ENCODE measurements at regions not wholly inside any gene's neighbourhood (a gene's known extent, or its start where the extent isn't known, plus 50 kb on each side); places are given as distances from the start of the nearest gene placed in this dataset.
"Not testable (repeated sequence)": the region's sequence is repeated elsewhere in the genome, so short reads cannot be mapped to it uniquely, and the experiment has no call there.

DNA sequence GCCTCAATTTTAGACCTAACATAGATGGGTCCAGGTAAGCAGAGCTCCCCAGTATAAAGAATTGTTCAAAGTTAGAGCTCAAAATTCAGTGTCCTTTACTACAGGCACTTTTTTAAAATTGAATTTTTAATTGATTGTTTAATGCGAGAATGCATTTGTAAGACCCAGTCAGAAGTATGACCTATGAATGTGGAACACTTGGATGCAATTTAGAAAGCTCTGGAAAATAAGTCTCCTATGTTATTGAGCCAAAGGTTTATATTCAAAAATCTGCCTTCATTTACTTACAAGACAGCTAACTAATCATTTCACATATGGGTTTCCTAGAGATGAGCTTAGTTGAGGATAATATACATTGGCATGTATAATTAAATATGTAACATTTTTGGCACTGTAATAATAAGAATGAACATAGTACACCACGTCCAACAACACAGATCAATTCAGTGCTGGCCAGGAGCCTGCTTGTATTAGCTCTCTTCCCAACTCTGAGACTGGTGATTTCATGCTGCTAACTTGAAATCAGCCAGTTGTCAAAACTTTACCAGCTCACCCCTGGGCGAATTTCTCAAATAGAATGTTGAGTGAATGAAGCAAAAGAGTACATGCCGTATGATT is 197.2 kb upstream of the NPY2R start:
- ATAC-seq: no peak
- DNase-seq: no peak
- intact Hi-C loops (cut with DNase I, micrococcal nuclease): no loop called here

GRCh38 chr4:155012469-155012868 is 196.0 kb upstream of the NPY2R start:
- intact Hi-C loops (cut with DNase I, micrococcal nuclease): no loop called here
- DNase-seq (no peak), ATAC-seq (no peak)

- intact Hi-C loops (cut with DNase I, micrococcal nuclease): no loop called here
- DNase-seq: no peak
- no peak for ATAC-seq
Observed at GRCh38 chr4:155017426-155017825, 191.0 kb upstream of the NPY2R start.

DNA sequence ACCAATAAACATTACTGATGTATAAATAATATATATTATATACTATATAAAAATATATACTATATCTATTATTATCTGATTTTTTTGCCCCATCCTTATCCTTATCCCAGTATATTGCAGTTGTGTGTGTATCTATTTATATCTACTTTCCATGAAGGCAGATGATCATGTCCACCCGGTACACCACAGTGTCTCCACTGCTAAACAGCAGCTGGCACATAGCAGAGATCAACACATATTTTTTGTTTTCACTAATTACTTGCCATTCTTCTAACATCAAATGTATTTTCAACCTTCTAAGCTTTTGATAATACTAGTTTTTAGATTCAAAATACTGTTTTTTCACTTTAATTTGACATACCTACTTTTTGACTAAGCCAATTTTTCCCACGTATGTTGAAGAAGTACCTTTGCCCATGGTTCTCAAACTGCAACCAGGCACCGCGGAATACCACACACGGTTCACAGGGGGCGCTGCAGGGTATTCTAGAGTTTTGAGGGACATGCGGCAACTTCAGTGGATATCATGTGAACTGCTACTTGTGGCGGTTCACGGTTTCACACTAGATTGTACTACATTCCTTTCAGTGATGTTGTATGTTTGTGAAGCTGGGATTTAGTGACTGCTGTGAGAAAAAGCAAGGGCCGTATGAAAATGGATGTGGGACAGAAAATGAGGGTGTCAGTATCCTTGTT is 182.5 kb upstream of the NPY2R start:
- intact Hi-C loops (cut with DNase I, micrococcal nuclease): no loop called here
- peak; percentile 29 to 75 for DNase-seq
- ATAC-seq: peak; percentile 89

GRCh38 chr4:155026715-155027114 is 181.7 kb upstream of the NPY2R start:
- DNase-seq (no peak), ATAC-seq (no peak)
- intact Hi-C loops (cut with DNase I, micrococcal nuclease): no loop called here

DNA sequence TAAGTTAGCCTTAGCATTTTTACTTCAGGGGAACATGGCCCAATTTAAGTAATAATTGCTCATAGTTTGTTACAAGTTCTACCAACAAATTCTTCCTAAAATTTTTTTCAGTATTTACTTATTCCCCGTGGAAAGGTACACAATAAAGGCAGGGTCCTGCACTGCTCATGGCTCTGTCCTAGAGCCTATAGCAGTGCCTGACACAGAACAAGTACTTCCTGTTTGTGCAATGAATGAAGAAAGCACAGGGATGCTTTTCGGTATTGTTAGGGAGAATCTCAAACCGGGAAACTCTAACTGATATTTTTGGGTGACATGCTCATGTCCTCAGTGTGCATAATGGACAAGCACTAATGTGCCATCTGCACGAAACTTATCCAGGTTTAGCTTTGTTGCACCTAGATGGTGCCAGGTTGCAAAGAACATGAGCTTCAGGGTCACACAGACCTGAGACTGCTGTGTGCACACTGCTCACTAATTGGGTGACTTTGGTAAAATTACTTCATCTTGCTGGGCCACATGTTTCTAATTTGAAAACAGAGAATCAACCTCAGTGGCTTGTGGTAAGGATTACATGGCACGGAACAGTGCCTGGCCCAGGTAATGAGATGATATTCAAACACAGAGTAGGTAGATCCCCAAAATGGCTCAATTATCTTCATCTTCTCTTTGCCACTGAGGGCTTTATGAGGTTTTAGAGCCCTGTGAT is 175.8 kb upstream of the NPY2R start:
- intact Hi-C loops (cut with DNase I, micrococcal nuclease): no loop called here
- DNase-seq (no peak), ATAC-seq (no peak)

DNA sequence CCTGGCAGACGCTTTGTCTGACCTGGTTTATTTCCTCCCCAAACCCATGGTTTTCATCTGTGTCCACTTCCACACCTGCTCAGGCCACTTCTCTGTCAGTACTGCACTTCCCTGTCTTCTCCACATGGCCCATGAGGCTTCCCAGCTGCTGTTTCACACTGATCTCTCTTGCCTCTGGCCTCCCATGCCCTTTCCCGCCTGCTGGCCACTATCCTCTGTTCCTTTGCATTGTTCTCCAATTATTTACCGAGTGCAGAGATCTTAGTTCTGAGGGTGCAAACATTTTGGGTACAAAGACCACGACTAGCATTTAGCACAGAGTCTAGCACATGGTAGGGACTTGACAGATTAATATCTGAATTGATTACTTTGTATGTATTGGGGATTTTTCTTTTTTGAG is 174.8 kb upstream of the NPY2R start:
- ATAC-seq (no peak), DNase-seq (no peak)
- intact Hi-C loops (cut with DNase I, micrococcal nuclease): no loop called here

- intact Hi-C loops (cut with DNase I, micrococcal nuclease): no loop called here
- no peak for DNase-seq
- ATAC-seq: peak; percentile 13
Observed at GRCh38 chr4:155037031-155037430, 171.4 kb upstream of the NPY2R start.

DNA sequence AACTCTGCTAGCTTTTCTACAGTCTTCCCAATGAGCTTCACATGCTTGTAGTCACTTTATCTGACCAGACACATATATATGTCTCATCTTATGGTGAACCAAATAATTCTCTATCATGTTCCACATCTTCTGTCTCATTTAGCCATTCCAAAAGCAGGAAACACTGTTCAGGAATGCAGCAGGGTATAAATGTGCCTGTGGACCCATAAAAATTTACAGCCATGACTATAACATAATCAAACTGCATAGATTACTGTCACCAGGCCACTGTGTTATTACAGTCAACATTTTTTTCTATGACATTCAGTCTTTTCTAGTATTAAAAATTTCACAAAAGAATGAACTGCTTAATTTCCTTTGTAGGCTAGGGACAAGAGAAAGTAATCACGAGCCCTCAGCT is 170.0 kb upstream of the NPY2R start:
- ATAC-seq (peak; percentile 91), DNase-seq (no peak)
- intact Hi-C loops (cut with DNase I, micrococcal nuclease): no loop called here

DNA sequence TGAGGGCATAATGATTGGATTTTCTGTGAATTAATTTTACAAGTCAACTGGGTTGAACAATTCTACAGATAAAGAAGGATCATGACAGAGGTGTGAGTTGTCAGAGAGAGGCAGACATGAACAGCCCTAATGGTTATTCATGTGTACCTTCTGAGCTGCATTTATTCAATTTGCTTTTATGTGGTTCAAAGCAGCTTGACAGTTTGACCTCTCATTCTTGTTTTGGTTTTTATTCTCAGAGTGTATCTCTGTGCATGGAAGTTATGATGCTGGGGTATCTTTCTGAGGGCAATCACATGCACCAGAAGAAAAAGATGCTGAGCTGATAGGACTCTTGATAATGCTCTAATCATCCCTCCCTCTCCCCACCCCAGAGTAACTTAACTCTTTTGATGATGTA is 169.3 kb upstream of the NPY2R start:
- ATAC-seq (no peak), DNase-seq (no peak)
- intact Hi-C loops (cut with DNase I, micrococcal nuclease): no loop called here

DNA sequence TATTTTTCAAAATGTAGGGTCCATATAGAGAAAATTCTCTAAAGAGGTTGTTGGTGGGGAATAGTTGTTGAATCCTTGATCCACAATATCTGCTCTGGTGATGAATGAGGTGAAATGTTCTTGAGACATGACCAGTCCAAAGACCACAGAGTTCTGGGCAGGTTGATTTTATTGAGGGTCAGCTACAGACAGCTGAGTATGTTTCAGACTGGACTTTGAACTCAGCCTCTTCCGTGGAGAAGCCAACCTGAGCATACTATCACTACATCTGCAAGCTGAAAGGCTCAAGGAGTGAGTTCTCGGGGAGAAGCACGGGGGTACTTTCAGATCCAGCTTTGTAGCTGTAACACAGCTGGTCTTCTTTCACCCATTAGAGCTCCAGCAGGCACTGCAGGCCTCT is 168.4 kb upstream of the NPY2R start:
- DNase-seq (peak in 1 of 2 donors; percentile 25), ATAC-seq (peak; percentile 76)
- intact Hi-C loops (cut with DNase I, micrococcal nuclease): no loop called here

- intact Hi-C loops (cut with DNase I, micrococcal nuclease): no loop called here
- ATAC-seq: peak; percentile 34
- DNase-seq: no peak
Observed at GRCh38 chr4:155042014-155042413, 166.4 kb upstream of the NPY2R start.

DNA sequence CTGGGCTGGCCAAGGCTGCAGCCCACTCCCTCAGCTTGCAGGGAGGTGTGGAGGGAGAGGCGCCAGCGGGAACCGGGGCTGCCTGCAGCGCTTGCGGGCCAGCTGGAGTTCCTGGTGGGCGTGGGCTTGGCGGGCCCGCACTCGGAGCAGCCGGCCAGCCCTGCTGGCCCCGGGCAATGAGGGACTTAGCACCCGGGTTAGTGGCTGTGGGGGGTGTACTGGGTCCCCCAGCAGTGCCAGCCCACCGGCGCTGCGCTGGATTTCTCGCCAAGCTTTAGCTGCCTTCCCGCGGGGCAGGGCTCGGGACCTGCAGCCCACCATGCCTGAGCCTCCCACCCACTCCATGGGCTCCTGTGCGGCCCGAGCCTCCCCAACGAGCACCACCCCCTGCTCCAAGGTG is 164.2 kb upstream of the NPY2R start:
- intact Hi-C loops (cut with DNase I, micrococcal nuclease); DNase-seq; ATAC-seq: not testable (repeated sequence)

DNA sequence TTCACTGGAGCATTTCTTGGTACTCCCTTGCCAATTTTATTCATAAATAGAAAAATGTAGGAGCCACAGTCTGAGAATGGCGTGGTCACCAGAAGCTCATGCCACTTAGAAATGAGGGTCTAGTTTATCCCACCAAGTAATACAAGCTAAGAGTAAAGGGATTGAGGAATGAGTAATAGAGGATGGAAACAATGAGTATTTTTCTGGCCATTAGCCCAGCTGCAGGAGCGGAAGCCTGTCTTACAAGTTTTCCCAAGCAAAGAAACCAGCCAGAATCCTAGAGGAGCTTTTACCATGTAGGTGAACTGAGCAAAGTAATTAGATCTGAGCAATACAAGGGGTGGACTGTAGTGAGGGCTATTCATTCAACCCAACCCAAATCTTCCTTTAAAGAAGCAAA is 160.7 kb upstream of the NPY2R start:
- no peak for ATAC-seq
- no peak for DNase-seq
- intact Hi-C loops (cut with DNase I, micrococcal nuclease): no loop called here

DNA sequence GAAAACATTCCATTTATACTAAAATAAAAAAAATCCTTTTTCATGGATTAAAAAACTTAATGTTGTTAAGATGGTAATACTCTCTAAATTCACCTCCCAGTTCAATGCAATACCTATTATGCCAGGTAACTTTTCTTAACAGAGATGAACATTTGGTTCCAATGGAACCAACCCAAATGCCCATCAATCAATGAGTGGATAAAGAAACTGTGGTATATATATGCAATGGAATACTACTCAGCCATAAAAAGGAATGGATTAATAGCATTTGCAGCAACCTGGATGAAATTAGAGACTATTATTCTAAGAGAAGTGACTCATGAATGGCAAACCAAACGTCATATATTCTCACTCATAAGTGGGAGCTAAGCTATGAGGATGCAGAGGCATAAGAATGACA is 154.4 kb upstream of the NPY2R start:
- ATAC-seq; intact Hi-C loops (cut with DNase I, micrococcal nuclease); DNase-seq: not testable (repeated sequence)

DNA sequence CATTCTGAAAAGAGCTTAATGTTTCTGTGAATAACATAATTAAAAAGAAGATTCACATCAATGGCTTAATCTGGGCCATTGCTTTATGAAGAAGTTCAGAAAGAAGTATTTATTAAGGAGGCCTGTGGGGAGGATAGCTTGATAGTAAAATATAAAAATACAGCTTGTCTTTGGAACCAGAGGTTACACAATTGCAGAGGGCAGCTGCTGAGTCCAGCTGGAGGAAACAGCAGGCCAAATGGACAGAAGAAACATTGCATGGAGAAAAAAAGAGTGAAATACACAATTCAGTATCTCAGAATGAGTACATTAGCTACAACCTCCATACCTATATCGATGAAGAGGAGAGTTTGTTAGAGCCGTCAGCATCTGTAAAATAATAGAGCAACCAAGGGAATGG is 148.0 kb upstream of the NPY2R start:
- intact Hi-C loops (cut with DNase I, micrococcal nuclease): no loop called here
- no peak for DNase-seq
- no peak for ATAC-seq

DNA sequence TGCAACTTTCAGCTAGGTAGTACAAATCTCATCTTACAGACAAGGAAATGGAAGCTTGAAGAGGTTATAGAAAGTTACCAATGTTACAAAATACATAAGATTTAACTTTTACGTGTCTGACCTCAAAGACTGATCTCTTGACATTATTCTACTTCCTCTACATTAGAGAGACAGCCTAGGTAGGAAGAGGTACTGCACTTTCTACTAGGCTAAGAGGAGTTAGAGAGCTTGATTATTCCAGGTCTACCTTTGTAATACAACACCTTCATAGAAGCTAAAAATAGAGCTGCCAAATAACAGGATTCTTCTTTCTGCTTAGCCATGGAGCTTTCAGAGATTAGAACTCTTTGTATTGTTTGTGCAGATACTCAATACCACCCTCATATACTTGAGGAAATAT is 147.6 kb upstream of the NPY2R start:
- no peak for DNase-seq
- intact Hi-C loops (cut with DNase I, micrococcal nuclease): no loop called here
- ATAC-seq: no peak

DNA sequence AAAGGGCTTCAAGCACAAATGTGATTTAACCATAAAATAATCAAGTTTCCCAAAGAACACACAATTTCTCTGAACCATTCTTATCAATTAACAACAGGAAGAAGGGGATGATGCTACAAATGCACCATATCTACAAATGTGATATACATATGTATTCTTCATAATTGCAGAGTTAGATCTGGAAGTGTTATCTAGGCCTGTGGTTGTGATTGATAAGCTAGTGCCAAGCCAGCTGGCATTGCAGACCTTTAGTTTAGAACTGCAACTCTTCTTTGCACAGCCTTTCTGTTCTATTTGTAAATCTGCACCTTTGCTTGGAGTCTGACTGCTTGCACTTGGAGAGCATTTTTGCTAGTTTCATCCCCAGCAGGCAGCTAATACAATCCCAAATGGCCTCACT is 145.5 kb upstream of the NPY2R start:
- no peak for ATAC-seq
- intact Hi-C loops (cut with DNase I, micrococcal nuclease): no loop called here

GRCh38 chr4:155064934-155065333 is 143.5 kb upstream of the NPY2R start:
- ATAC-seq; DNase-seq; intact Hi-C loops (cut with DNase I, micrococcal nuclease): not testable (repeated sequence)

More for the DNA sequence above, 145.5 kb upstream of the NPY2R start:
- DNase-seq: no peak

- no peak for DNase-seq
- intact Hi-C loops (cut with DNase I, micrococcal nuclease): no loop called here
- ATAC-seq: no peak
Observed at GRCh38 chr4:155066871-155067270, 141.6 kb upstream of the NPY2R start.
